MG63 (cell line): ENCODE measurements at regions not wholly inside any gene's neighbourhood (a gene's known extent, or its start where the extent isn't known, plus 50 kb on each side); places are given as distances from the start of the nearest gene placed in this dataset.
"Not testable (repeated sequence)": the region's sequence is repeated elsewhere in the genome, so short reads cannot be mapped to it uniquely, and the experiment has no call there.

Source experiments
- DNase-seq: peaks from one replicate; pipeline ENCODE4 v3.0.0-alpha.2; 2020
- H3K27me3 ChIP-seq: fragments of 250-450 bp; sonication (Bioruptor Pico); 2 replicates; pipeline ENCODE4 v1.5.1; 2020; ENCODE audit warnings: mild to moderate bottlenecking, moderate library complexity
- H3K36me3 ChIP-seq: fragments of 250-450 bp; sonication (Bioruptor Pico); 2 replicates; pipeline ENCODE4 v1.5.1; 2020; ENCODE audit warnings: mild to moderate bottlenecking, moderate library complexity
- H3K4me3 ChIP-seq: fragments of 250-450 bp; sonication (Bioruptor Pico); 2 replicates; pipeline ENCODE4 v1.5.1; 2020; ENCODE audit warnings: mild to moderate bottlenecking, moderate library complexity
- H3K9me3 ChIP-seq: fragments of 250-450 bp; sonication (Bioruptor Pico); 2 replicates; pipeline ENCODE4 v1.5.1; 2020; ENCODE audit warnings: mild to moderate bottlenecking, moderate library complexity

DNA sequence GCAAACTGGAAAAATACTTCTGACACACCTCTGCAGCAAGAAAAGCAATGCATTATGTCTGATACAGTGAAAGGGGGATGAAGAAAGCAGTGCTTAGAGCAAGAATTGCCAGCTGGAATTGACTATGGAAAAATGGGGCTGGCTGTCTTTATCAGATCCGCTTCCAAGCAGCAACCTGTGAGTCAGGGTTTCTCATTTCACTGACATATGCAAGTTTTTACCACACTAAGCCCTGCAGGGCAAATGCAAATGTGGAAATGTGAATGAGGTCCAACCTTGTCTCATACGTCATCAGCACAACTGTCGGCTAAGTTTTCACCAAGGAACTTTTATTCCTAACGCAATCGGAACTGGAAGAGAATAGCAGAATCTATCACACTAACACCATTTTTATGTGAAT is 172.5 kb upstream of the GADL1 start:
- Histone ChIP-seq H3K36me3 (no peaks in the 10 kb centered on the region), H3K9me3 (no peaks in the 10 kb centered on the region), H3K27me3 (no peaks in the 10 kb centered on the region), H3K4me3 (no peak overlapping the region)
- peak; percentile 70 for DNase-seq

- H3K9me3 ChIP-seq, result no peaks in the 10 kb centered on the region
- no peak overlapping the region for H3K4me3 ChIP-seq
- no peak for DNase-seq
- no peaks in the 10 kb centered on the region for H3K36me3 ChIP-seq
- no peaks in the 10 kb centered on the region for H3K27me3 ChIP-seq
These were observed 181.0 kb upstream of the GADL1 start for GRCh38 chr3:31075471-31075870.

DNA sequence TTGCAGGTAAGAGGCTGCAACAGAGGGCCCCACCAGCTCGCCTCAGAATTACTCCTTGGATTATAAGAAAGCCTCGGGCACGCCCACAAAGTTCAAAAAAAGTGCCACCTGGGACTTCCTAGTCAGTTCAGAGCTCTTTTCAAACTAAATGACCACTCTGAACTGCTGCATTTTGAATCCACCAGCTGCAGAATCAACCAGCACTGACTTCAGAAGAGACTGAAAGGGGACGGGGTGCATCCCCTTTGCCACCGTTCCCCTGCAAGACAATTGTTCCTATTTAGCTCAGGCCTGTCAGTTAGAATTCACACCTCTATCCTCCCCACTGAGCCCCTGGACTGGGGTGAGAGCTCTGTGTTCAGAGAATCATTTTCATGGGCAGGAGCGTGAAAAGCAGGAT is 181.4 kb upstream of the GADL1 start:
- Histone ChIP-seq H3K36me3 (no peaks in the 10 kb centered on the region), H3K4me3 (no peak overlapping the region), H3K9me3 (no peaks in the 10 kb centered on the region), H3K27me3 (no peaks in the 10 kb centered on the region)
- no peak for DNase-seq

GRCh38 chr3:31077021-31077601 is 182.7 kb upstream of the GADL1 start:
- H3K27me3 ChIP-seq, result no peaks in the 10 kb centered on the region
- no peaks in the 10 kb centered on the region for H3K36me3 ChIP-seq
- no peaks in the 10 kb centered on the region for H3K9me3 ChIP-seq
- peak; percentile 78 for DNase-seq
- H3K4me3 ChIP-seq, result no peak overlapping the region

GRCh38 chr3:31077826-31078225 is 183.4 kb upstream of the GADL1 start:
- H3K4me3 ChIP-seq, result no peak overlapping the region
- no peaks in the 10 kb centered on the region for H3K27me3 ChIP-seq
- no peaks in the 10 kb centered on the region for H3K9me3 ChIP-seq
- no peak for DNase-seq
- H3K36me3 ChIP-seq, result no peaks in the 10 kb centered on the region

GRCh38 chr3:31079689-31080088 is 185.2 kb upstream of the GADL1 start:
- no peaks in the 10 kb centered on the region for H3K27me3 ChIP-seq
- H3K36me3 ChIP-seq, result no peaks in the 10 kb centered on the region
- no peak overlapping the region for H3K4me3 ChIP-seq
- H3K9me3 ChIP-seq, result no peaks in the 10 kb centered on the region
- DNase-seq, result no peak

DNA sequence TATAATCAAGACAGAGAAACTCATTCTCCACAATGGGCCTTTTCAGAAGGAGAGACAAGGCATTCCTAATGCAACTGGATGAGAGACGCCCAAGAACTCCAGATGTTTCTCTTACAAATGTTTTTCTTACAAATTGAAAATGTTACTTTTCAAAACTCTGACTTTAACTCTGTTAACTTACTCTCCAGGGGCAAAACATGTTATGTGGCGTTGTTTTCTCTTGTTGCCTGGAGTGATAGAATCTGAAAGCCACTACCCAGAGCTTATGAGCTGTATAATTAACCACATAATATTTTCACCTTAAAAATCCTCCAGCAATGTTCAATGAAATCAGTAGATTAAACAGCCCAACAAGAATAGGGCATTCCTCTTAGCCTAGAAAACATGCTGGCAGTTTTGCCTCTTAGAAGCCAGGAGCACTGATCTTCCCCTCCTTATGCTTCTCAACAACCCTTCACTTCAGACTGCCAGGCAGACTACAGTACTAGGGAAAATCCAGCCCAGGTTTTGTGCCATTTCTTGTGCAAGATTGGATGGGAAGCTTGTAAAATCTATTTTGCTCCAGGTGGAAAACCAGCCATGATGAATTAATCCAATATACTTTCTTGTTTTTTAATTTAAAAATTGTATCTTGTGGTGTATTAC is 186.7 kb upstream of the GADL1 start:
- Histone ChIP-seq H3K9me3 (no peaks in the 10 kb centered on the region), H3K4me3 (no peak overlapping the region), H3K27me3 (no peaks in the 10 kb centered on the region), H3K36me3 (no peaks in the 10 kb centered on the region)
- DNase-seq, result no peak

- DNase-seq, result no peak
- Histone ChIP-seq H3K36me3 (no peaks in the 10 kb centered on the region), H3K4me3 (no peak overlapping the region), H3K27me3 (no peaks in the 10 kb centered on the region), H3K9me3 (no peaks in the 10 kb centered on the region)
These were observed 191.7 kb upstream of the GADL1 start for GRCh38 chr3:31086148-31086547.

DNA sequence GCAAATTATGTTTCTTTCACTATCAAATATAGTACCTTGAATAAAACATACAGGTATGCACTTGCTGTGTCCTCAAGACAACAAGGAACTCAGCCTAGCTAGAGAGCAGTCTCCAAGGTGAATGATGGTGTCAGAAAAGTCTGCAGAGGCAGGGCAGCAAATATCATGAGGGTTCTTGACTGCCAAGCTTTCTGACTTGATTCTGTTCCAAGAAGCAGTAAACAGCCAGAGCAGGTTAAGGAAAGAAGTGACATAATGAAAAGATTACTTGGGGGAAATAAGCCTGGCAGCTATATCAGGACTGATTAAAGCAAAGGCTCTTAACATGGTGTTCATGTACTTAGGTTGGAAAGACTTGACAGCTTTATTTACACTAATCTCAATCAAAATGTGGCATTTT is 192.2 kb upstream of the GADL1 start:
- no peaks in the 10 kb centered on the region for H3K9me3 ChIP-seq
- H3K27me3 ChIP-seq, result no peaks in the 10 kb centered on the region
- no peaks in the 10 kb centered on the region for H3K36me3 ChIP-seq
- DNase-seq, result no peak
- H3K4me3 ChIP-seq, result no peak overlapping the region

- no peak overlapping the region for H3K4me3 ChIP-seq
- H3K27me3 ChIP-seq, result no peaks in the 10 kb centered on the region
- no peaks in the 10 kb centered on the region for H3K36me3 ChIP-seq
- no peaks in the 10 kb centered on the region for H3K9me3 ChIP-seq
- no peak for DNase-seq
These were observed 197.3 kb upstream of the GADL1 start for GRCh38 chr3:31091748-31092147.

- no peak overlapping the region for H3K4me3 ChIP-seq
- DNase-seq, result no peak
- H3K27me3 ChIP-seq, result no peaks in the 10 kb centered on the region
- H3K9me3 ChIP-seq, result no peaks in the 10 kb centered on the region
- H3K36me3 ChIP-seq, result no peaks in the 10 kb centered on the region
These were observed 198.5 kb upstream of the GADL1 start for GRCh38 chr3:31092748-31093589.

- no peak for DNase-seq
- no peaks in the 10 kb centered on the region for H3K27me3 ChIP-seq
- H3K36me3 ChIP-seq, result no peaks in the 10 kb centered on the region
- no peaks in the 10 kb centered on the region for H3K9me3 ChIP-seq
- no peak overlapping the region for H3K4me3 ChIP-seq
These were observed 199.1 kb upstream of the GADL1 start for GRCh38 chr3:31093606-31094005.

DNA sequence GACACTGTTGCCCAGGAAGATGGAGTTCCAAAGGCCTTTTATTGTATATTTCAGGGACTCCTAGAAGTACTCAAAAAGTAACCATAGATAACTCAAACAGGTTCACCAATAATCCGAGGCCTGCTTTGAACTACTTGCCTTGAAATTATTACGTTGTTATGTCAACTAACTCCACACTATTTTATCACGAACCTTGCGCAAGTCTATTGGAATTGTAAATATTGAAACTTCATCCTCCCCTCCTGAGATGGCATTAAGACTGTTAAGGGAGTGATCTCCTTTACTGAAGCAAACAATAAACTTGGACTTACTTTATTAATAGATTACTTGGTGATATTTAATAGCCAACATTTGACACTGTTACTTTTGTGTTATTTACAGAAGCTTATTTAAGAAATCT is 199.6 kb upstream of the GADL1 start:
- H3K9me3 ChIP-seq, result no peaks in the 10 kb centered on the region
- no peaks in the 10 kb centered on the region for H3K36me3 ChIP-seq
- H3K4me3 ChIP-seq, result no peak overlapping the region
- no peaks in the 10 kb centered on the region for H3K27me3 ChIP-seq
- DNase-seq, result no peak

DNA sequence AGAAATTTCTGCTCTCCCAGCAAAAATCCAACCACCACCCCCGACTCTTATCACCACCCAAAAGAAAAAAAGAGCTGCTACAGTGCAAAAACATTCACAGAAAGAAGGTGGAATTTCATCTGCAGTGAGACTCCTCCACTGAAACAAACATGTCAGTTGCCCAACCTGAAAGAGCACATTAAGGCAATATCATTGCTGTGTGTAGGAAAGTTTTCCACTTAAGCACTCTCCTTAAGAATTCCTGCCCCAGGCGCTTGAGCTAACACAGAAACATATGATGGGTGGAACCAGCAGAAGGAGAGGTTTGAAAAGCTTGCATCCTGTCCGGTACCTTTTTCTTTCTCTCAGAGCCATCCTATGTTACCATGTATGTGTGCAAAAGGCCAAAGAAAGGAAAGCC is 200.8 kb upstream of the GADL1 start:
- no peaks in the 10 kb centered on the region for H3K36me3 ChIP-seq
- H3K27me3 ChIP-seq, result no peaks in the 10 kb centered on the region
- H3K9me3 ChIP-seq, result no peaks in the 10 kb centered on the region
- no peak for DNase-seq
- H3K4me3 ChIP-seq, result no peak overlapping the region

DNA sequence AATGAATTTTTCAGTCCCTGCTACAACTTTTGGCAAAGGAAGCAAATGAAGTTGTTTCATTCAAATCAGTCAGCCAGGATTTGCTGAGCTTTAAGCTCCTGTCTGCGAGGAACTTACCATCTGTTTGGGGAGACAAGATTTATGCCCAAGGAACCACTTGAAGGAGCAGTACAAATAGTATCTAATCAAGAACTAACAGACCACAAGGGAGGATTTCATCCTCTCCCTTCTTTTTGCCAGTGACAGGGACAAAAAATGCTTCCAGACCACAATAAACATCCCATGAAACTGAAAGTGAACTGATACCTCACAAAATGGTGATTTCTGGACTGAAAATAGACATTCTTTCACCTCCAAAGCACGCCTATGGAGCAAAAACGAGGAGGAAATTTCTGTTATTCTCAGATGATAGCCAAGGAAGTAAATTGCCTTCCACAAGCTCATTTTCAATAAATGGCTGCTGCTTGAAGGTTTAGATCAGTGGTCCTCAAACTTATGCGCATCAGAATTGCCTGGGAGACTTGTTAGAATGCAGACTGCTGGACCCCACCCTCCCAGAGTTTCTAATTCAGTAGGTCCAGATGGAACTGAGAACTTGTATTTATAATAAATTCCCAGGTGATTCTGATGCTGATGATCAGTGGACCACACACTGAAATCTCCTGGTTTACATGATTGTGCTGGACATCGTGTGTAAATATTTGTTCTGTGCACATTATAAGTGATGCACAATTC is 202.4 kb upstream of the GADL1 start:
- H3K4me3 ChIP-seq, result no peak overlapping the region
- H3K9me3 ChIP-seq, result no peaks in the 10 kb centered on the region
- DNase-seq, result no peak
- no peaks in the 10 kb centered on the region for H3K36me3 ChIP-seq
- no peaks in the 10 kb centered on the region for H3K27me3 ChIP-seq

DNA sequence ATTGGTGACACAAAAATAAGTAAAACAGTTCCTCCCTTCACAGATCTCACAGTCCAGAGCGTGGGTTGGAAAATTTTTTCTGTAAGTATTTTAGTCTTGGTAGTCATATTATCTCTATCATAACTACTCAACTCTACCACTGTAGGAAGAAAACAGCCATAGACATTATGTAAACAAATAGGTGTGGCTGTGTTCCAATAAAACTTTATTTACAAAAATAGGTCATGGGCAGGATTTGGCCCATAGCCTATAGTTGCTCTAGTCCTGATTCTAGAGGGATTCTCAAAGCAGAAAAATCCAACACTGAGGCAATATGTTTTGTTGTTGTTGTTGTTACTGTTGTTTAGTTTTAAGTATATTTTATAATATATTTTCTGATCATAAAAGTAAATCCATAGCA is 206.1 kb upstream of the GADL1 start:
- Histone ChIP-seq H3K9me3 (no peaks in the 10 kb centered on the region), H3K36me3 (no peaks in the 10 kb centered on the region), H3K27me3 (no peaks in the 10 kb centered on the region), H3K4me3 (no peak overlapping the region)
- DNase-seq, result no peak

- not testable (repeated sequence) for H3K36me3 ChIP-seq, DNase-seq, H3K9me3 ChIP-seq, H3K4me3 ChIP-seq, H3K27me3 ChIP-seq
These were observed 206.8 kb upstream of the GADL1 start for GRCh38 chr3:31101285-31101684.
